HFFc6 (cell line): ENCODE measurements at regions not wholly inside any gene's neighbourhood (a gene's known extent, or its start where the extent isn't known, plus 50 kb on each side); places are given as distances from the start of the nearest gene placed in this dataset.

Source experiments
- DNase-seq: peaks from one replicate; pipeline ENCODE4 v3.0.0-alpha.2; 2018
- H3K27ac Mint-ChIP-seq: 2 replicates; pipeline ENCODE4 v1.8.0; 2020; ENCODE audit warnings: mild to moderate bottlenecking, mixed read lengths
- H3K27me3 Mint-ChIP-seq: 2 replicates; pipeline ENCODE4 v1.8.0; 2021; ENCODE audit warnings: mild to moderate bottlenecking, moderate library complexity, mixed read lengths; ENCODE audit not compliant: insufficient read depth
- H3K36me3 Mint-ChIP-seq: 2 replicates; pipeline ENCODE4 v1.8.0; 2021; ENCODE audit warnings: low read depth, mixed read lengths
- H3K4me1 Mint-ChIP-seq: 2 replicates; pipeline ENCODE4 v1.8.0; 2020; ENCODE audit warnings: low read depth, mixed read lengths
- H3K4me3 Mint-ChIP-seq: 2 replicates; pipeline ENCODE4 v1.8.0; 2020; ENCODE audit warnings: mild to moderate bottlenecking, moderate library complexity, mixed read lengths
- H3K9me3 Mint-ChIP-seq: 2 replicates; pipeline ENCODE4 v1.8.0; 2020; ENCODE audit warnings: mild to moderate bottlenecking, mixed read lengths
- CTCF ChIP-seq: fragments of 200-600 bp; sonication (generic); IDR thresholded peaks from 2 replicates; pipeline ENCODE4 v1.5.0; 2021; ENCODE audit warnings: antibody characterized with exemption, mild to moderate bottlenecking

GRCh38 chr13:82636119-82636518 lies 1246.2 kb downstream of the SLITRK1 start:
- Mint-ChIP-seq H3K4me3 (no peak overlapping the region), H3K9me3 (peaks cover 11% of the 10 kb centered on the region; the same call in 1 of the 2 replicates), H3K36me3 (peaks cover 13% of the 10 kb centered on the region; the same call in 1 of the 2 replicates), H3K27me3 (no peaks in the 10 kb centered on the region; the same call in 1 of the 2 replicates), H3K4me1 (peaks cover 30% of the 10 kb centered on the region), H3K27ac (no peak overlapping the region)
- DNase-seq = peak; percentile 5
- no peak for TF ChIP-seq CTCF

GRCh38 chr13:82634946-82635345 lies 1247.3 kb downstream of the SLITRK1 start:
- H3K4me3 Mint-ChIP-seq = no peak overlapping the region
- no peak for TF ChIP-seq CTCF
- peaks cover 13% of the 10 kb centered on the region; the same call in 1 of the 2 replicates for H3K36me3 Mint-ChIP-seq
- no peaks in the 10 kb centered on the region; the same call in 1 of the 2 replicates for H3K27me3 Mint-ChIP-seq
- no peak for DNase-seq
- no peak overlapping the region for H3K27ac Mint-ChIP-seq
- H3K9me3 Mint-ChIP-seq = peaks cover 11% of the 10 kb centered on the region; the same call in 1 of the 2 replicates
- peaks cover 30% of the 10 kb centered on the region for H3K4me1 Mint-ChIP-seq

- no peak for TF ChIP-seq CTCF
- H3K4me1 Mint-ChIP-seq = peaks cover 14% of the 10 kb centered on the region
- no peak overlapping the region; the same call in 1 of the 2 replicates for H3K27ac Mint-ChIP-seq
- H3K36me3 Mint-ChIP-seq = no peaks in the 10 kb centered on the region
- H3K9me3 Mint-ChIP-seq = no peaks in the 10 kb centered on the region; the same call in 1 of the 2 replicates
- no peak overlapping the region for H3K4me3 Mint-ChIP-seq
- no peaks in the 10 kb centered on the region for H3K27me3 Mint-ChIP-seq
- peak; percentile 79 for DNase-seq
Measured at GRCh38 chr13:82627183-82627582, 1255.1 kb downstream of the SLITRK1 start.

- no peak for DNase-seq
- H3K4me1 Mint-ChIP-seq = peaks cover 20% of the 10 kb centered on the region
- H3K27me3 Mint-ChIP-seq = no peaks in the 10 kb centered on the region
- no peaks in the 10 kb centered on the region for H3K9me3 Mint-ChIP-seq
- no peak overlapping the region for H3K4me3 Mint-ChIP-seq
- no peak overlapping the region for H3K27ac Mint-ChIP-seq
- no peaks in the 10 kb centered on the region for H3K36me3 Mint-ChIP-seq
- no peak for TF ChIP-seq CTCF
Measured at GRCh38 chr13:82625717-82626116, 1256.6 kb downstream of the SLITRK1 start.

- no peaks in the 10 kb centered on the region for H3K9me3 Mint-ChIP-seq
- no peak overlapping the region for H3K4me3 Mint-ChIP-seq
- peaks cover 27% of the 10 kb centered on the region for H3K4me1 Mint-ChIP-seq
- no peaks in the 10 kb centered on the region for H3K36me3 Mint-ChIP-seq
- H3K27ac Mint-ChIP-seq = no peak overlapping the region
- no peak for TF ChIP-seq CTCF
- DNase-seq = no peak
- H3K27me3 Mint-ChIP-seq = no peaks in the 10 kb centered on the region
Measured at GRCh38 chr13:82615043-82615442, 1267.2 kb downstream of the SLITRK1 start.

- no peaks in the 10 kb centered on the region for H3K36me3 Mint-ChIP-seq
- H3K9me3 Mint-ChIP-seq = no peaks in the 10 kb centered on the region
- H3K4me1 Mint-ChIP-seq = peaks cover 27% of the 10 kb centered on the region
- H3K4me3 Mint-ChIP-seq = no peak overlapping the region
- no peak for TF ChIP-seq CTCF
- H3K27me3 Mint-ChIP-seq = no peaks in the 10 kb centered on the region
- DNase-seq = no peak
- no peak overlapping the region for H3K27ac Mint-ChIP-seq
Measured at GRCh38 chr13:82614086-82614485, 1268.2 kb downstream of the SLITRK1 start.
